ENCODE measurements at regions not wholly inside any gene's neighbourhood (a gene's known extent, or its start where the extent isn't known, plus 50 kb on each side); places are given as distances from the start of the nearest gene placed in this dataset.
"Not testable (repeated sequence)": the region's sequence is repeated elsewhere in the genome, so short reads cannot be mapped to it uniquely, and the experiment has no call there.

GRCh38 chr4:62448911-62449310 is 1248.8 kb downstream of the ADGRL3 start:
- no peak for DNase-seq (ENCODE audit: low read depth)

GRCh38 chr4:62439051-62439450 is 1238.9 kb downstream of the ADGRL3 start:
- no peak for DNase-seq (ENCODE audit: low read depth)

- no peak for DNase-seq (ENCODE audit: low read depth)
Observed at GRCh38 chr4:62434921-62435320, 1234.8 kb downstream of the ADGRL3 start.

GRCh38 chr4:62431513-62432231 is 1231.5 kb downstream of the ADGRL3 start:
- not testable (repeated sequence) for DNase-seq (ENCODE audit: low read depth)

GRCh38 chr4:62429297-62429696 is 1229.2 kb downstream of the ADGRL3 start:
- DNase-seq (ENCODE audit: low read depth) = no peak

- no peak for DNase-seq (ENCODE audit: low read depth)
Observed at GRCh38 chr4:62415256-62415655, 1215.1 kb downstream of the ADGRL3 start.

- DNase-seq (ENCODE audit: low read depth) = no peak
Observed at GRCh38 chr4:62414563-62414962, 1214.4 kb downstream of the ADGRL3 start.

GRCh38 chr4:62410371-62411003 is 1210.4 kb downstream of the ADGRL3 start:
- DNase-seq (ENCODE audit: low read depth) = no peak

GRCh38 chr4:62408454-62408853 is 1208.3 kb downstream of the ADGRL3 start:
- DNase-seq (ENCODE audit: low read depth) = no peak

GRCh38 chr4:62407534-62407933 is 1207.4 kb downstream of the ADGRL3 start:
- no peak for DNase-seq (ENCODE audit: low read depth)

- no peak for DNase-seq (ENCODE audit: low read depth)
Observed at GRCh38 chr4:62402088-62402806, 1202.1 kb downstream of the ADGRL3 start.

GRCh38 chr4:62399242-62399641 is 1199.1 kb downstream of the ADGRL3 start:
- no peak for DNase-seq (ENCODE audit: low read depth)

- DNase-seq (ENCODE audit: low read depth) = no peak
Observed at GRCh38 chr4:62398318-62398717, 1198.2 kb downstream of the ADGRL3 start.

- DNase-seq (ENCODE audit: low read depth) = no peak
Observed at GRCh38 chr4:62394766-62395165, 1194.6 kb downstream of the ADGRL3 start.

GRCh38 chr4:62387808-62388207 is 1187.7 kb downstream of the ADGRL3 start:
- DNase-seq (ENCODE audit: low read depth) = no peak

- DNase-seq (ENCODE audit: low read depth) = no peak
Observed at GRCh38 chr4:62377700-62378099, 1177.6 kb downstream of the ADGRL3 start.

- DNase-seq (ENCODE audit: low read depth) = no peak
Observed at GRCh38 chr4:62377245-62377644, 1177.1 kb downstream of the ADGRL3 start.

- DNase-seq (ENCODE audit: low read depth) = no peak
Observed at GRCh38 chr4:62366939-62367338, 1166.8 kb downstream of the ADGRL3 start.

GRCh38 chr4:62360156-62360545 is 1160.0 kb downstream of the ADGRL3 start:
- no peak for DNase-seq (ENCODE audit: low read depth)

- no peak for DNase-seq (ENCODE audit: low read depth)
Observed at GRCh38 chr4:62359441-62360155, 1159.5 kb downstream of the ADGRL3 start.

- DNase-seq (ENCODE audit: low read depth) = no peak
Observed at GRCh38 chr4:62344915-62345314, 1144.8 kb downstream of the ADGRL3 start.

GRCh38 chr4:62344474-62344873 is 1144.3 kb downstream of the ADGRL3 start:
- DNase-seq (ENCODE audit: low read depth) = no peak

GRCh38 chr4:62342346-62342745 is 1142.2 kb downstream of the ADGRL3 start:
- no peak for DNase-seq (ENCODE audit: low read depth)

Data from fibroblast of the conjunctiva (primary cell).